WTC11 (cell line): ENCODE measurements at regions not wholly inside any gene's neighbourhood (a gene's known extent, or its start where the extent isn't known, plus 50 kb on each side); places are given as distances from the start of the nearest gene placed in this dataset.

ENCODE experiments used
- ATAC-seq: fragments of 200-7000 bp; cut with Tn5 transposase; 2 replicates; pipeline ENCODE4 v1.10.0; 2021; ENCODE audit warnings: mild to moderate bottlenecking, moderate library complexity
- CTCF ChIA-PET: fragments of 300-600 bp; sonication (Branson Sonifier 250); formaldehyde crosslinking; loops from one replicate; lab custom pipeline; 2021; ENCODE audit warnings: antibody characterized with exemption; lab: Charles Lee
- POLR2A ChIA-PET: fragments of 350-600 bp; sonication (Branson Sonifier 250); formaldehyde crosslinking; loops from one replicate; lab custom pipeline; 2021; ENCODE audit warnings: antibody characterized with exemption; lab: Charles Lee
- DNase-seq: peaks from one replicate; pipeline ENCODE4 v3.0.0; 2021; ENCODE audit warnings: low spot score
- H3K27ac Mint-ChIP-seq: 2 replicates; pipeline ENCODE4 v1.8.0; 2021; ENCODE audit warnings: mixed read lengths
- H3K27me3 Mint-ChIP-seq: 2 replicates; pipeline ENCODE4 v1.8.0; 2021; ENCODE audit warnings: low read depth, mild to moderate bottlenecking, moderate library complexity, mixed read lengths
- H3K36me3 Mint-ChIP-seq: 2 replicates; pipeline ENCODE4 v1.8.0; 2021; ENCODE audit warnings: mixed read lengths
- H3K4me1 Mint-ChIP-seq: 2 replicates; pipeline ENCODE4 v1.8.0; 2022; ENCODE audit warnings: mixed read lengths
- H3K4me3 Mint-ChIP-seq: 2 replicates; pipeline ENCODE4 v1.8.0; 2021; ENCODE audit warnings: mild to moderate bottlenecking, moderate library complexity, mixed read lengths
- H3K9me3 Mint-ChIP-seq: 2 replicates; pipeline ENCODE4 v1.8.0; 2021; ENCODE audit warnings: mixed read lengths
- AR ChIP-seq: fragments of 250-450 bp; sonication (Bioruptor Pico); IDR thresholded peaks from 2 replicates; pipeline ENCODE4 v1.9.0; 2021; ENCODE audit warnings: mild to moderate bottlenecking
- ARID4B ChIP-seq: sonication (generic); formaldehyde crosslinking; IDR thresholded peaks from 2 replicates; pipeline ENCODE4 v1.8.0; 2023; ENCODE audit warnings: missing genetic modification reagents, mild to moderate bottlenecking, borderline replicate concordance
- CBFB ChIP-seq: sonication (generic); formaldehyde crosslinking; IDR thresholded peaks from 2 replicates; pipeline ENCODE4 v1.8.1; 2022; ENCODE audit warnings: mild to moderate bottlenecking, low read depth, missing genetic modification reagents
- ELF4 ChIP-seq: sonication (generic); formaldehyde crosslinking; IDR thresholded peaks from 2 replicates; pipeline ENCODE4 v1.8.1; 2022; ENCODE audit warnings: low read depth, mild to moderate bottlenecking, moderate library complexity, missing genetic modification reagents
- ESRRA ChIP-seq: sonication (generic); formaldehyde crosslinking; IDR thresholded peaks from 2 replicates; pipeline ENCODE4 v1.8.1; 2022; ENCODE audit warnings: mild to moderate bottlenecking, missing genetic modification reagents, borderline replicate concordance
- NFE2L1 ChIP-seq: sonication (generic); formaldehyde crosslinking; IDR thresholded peaks from 2 replicates; pipeline ENCODE4 v1.8.1; 2023; ENCODE audit warnings: missing genetic modification reagents
- NR1H2 ChIP-seq: sonication (generic); formaldehyde crosslinking; IDR thresholded peaks from 2 replicates; pipeline ENCODE4 v1.9.0; 2021; ENCODE audit warnings: mild to moderate bottlenecking, moderate library complexity, missing genetic modification reagents
- NR2C2 ChIP-seq: sonication (generic); formaldehyde crosslinking; IDR thresholded peaks from 2 replicates; pipeline ENCODE4 v1.8.0; 2022; ENCODE audit warnings: mild to moderate bottlenecking, missing genetic modification reagents
- PREB ChIP-seq: sonication (generic); formaldehyde crosslinking; IDR thresholded peaks from 2 replicates; pipeline ENCODE4 v1.8.1; 2022; ENCODE audit warnings: mild to moderate bottlenecking, missing genetic modification reagents, moderate library complexity, borderline replicate concordance
- PRRX2 ChIP-seq: fragments of 250-450 bp; sonication (Bioruptor Pico); IDR thresholded peaks from 2 replicates; pipeline ENCODE4 v1.8.0; 2021; ENCODE audit warnings: mild to moderate bottlenecking
- SP1 ChIP-seq: sonication (generic); formaldehyde crosslinking; conservative IDR thresholded peaks from 2 replicates; pipeline ENCODE4 v1.8.1; 2022; ENCODE audit warnings: missing genetic modification reagents
- TEAD4 ChIP-seq: sonication (generic); formaldehyde crosslinking; IDR thresholded peaks from 2 replicates; pipeline ENCODE4 v1.8.0; 2022; ENCODE audit warnings: mild to moderate bottlenecking, missing genetic modification reagents
- TP53 ChIP-seq: sonication (generic); formaldehyde crosslinking; IDR thresholded peaks from 2 replicates; pipeline ENCODE4 v1.8.1; 2023; ENCODE audit warnings: mild to moderate bottlenecking, missing genetic modification reagents
- ZNF121 ChIP-seq: sonication (generic); formaldehyde crosslinking; IDR thresholded peaks from 2 replicates; pipeline ENCODE4 v1.8.0; 2023; ENCODE audit warnings: missing genetic modification reagents
- ZSCAN18 ChIP-seq: fragments of 250-450 bp; sonication (Bioruptor Pico); IDR thresholded peaks from 2 replicates; pipeline ENCODE4 v2.1.2; 2022; ENCODE audit warnings: mild to moderate bottlenecking, moderate library complexity

- TF ChIP-seq ARID4B (CRISPR knock-in tag) = no peak
- TF ChIP-seq, all 79 proteins: peak for 0
These were observed 286.0 kb upstream of the CDH4 start (continued) for GRCh38 chr20:60966031-60966430.

GRCh38 chr20:60966766-60967165 lies 285.3 kb upstream of the CDH4 start:
- Mint-ChIP-seq H3K4me1 (peaks cover 11% of the 10 kb centered on the region; the same call in 1 of the 2 replicates), H3K36me3 (peaks cover 3% of the 10 kb centered on the region; the same call in 1 of the 2 replicates), H3K4me3 (no peak overlapping the region), H3K27ac (no peak overlapping the region), H3K9me3 (peaks cover 4% of the 10 kb centered on the region; the same call in 1 of the 2 replicates), H3K27me3 (peaks cover 68% of the 10 kb centered on the region)
- TF ChIP-seq ZSCAN18 (CRISPR knock-in tag) (no peak), NFE2L1 (CRISPR knock-in tag) (no peak), CBFB (no peak), ESRRA (CRISPR knock-in tag) (no peak), ZNF121 (CRISPR knock-in tag) (no peak), TP53 (no peak)
- DNase-seq (no peak), ATAC-seq (no peak)
- CTCF ChIA-PET = interaction anchor here (1.5 kb wide), 1 partner anchor 10 kb away, joined by 3 read pairs; no protein-coding TSS in a partner anchor
- POLR2A ChIA-PET = no interaction called here

- H3K27ac Mint-ChIP-seq = no peak overlapping the region
- ChIA-PET POLR2A (no interaction called here), CTCF (interaction anchor here (1.2 kb wide), 1 partner anchor 9 kb away, joined by 3 read pairs; no protein-coding TSS in a partner anchor)
- ATAC-seq (no peak), DNase-seq (no peak)
- H3K4me3 Mint-ChIP-seq = no peak overlapping the region
- H3K27me3 Mint-ChIP-seq = peaks cover 73% of the 10 kb centered on the region
- H3K4me1 Mint-ChIP-seq = peaks cover 7% of the 10 kb centered on the region; the same call in 1 of the 2 replicates
- TF ChIP-seq PREB (CRISPR knock-in tag) (no peak), NR1H2 (CRISPR knock-in tag) (no peak)
- peaks cover 3% of the 10 kb centered on the region; the same call in 1 of the 2 replicates for H3K36me3 Mint-ChIP-seq
- peaks cover 4% of the 10 kb centered on the region; the same call in 1 of the 2 replicates for H3K9me3 Mint-ChIP-seq
These were observed 284.4 kb upstream of the CDH4 start for GRCh38 chr20:60967431-60968316.

- Mint-ChIP-seq H3K27ac (no peak overlapping the region), H3K36me3 (peaks cover 3% of the 10 kb centered on the region; the same call in 1 of the 2 replicates), H3K27me3 (peaks cover 74% of the 10 kb centered on the region), H3K4me1 (no peaks in the 10 kb centered on the region), H3K4me3 (no peak overlapping the region), H3K9me3 (peaks cover 4% of the 10 kb centered on the region; the same call in 1 of the 2 replicates)
- DNase-seq = no peak
- ChIA-PET POLR2A (no interaction called here), CTCF (interaction anchor here (1.2 kb wide), 1 partner anchor 8 kb away, joined by 3 read pairs; no protein-coding TSS in a partner anchor)
- no peak for ATAC-seq
- TF ChIP-seq NR2C2 (CRISPR knock-in tag) = no peak
- no peak for TF ChIP-seq PRRX2 (CRISPR knock-in tag)
- no peak for TF ChIP-seq ESRRA (CRISPR knock-in tag)
- no peak for TF ChIP-seq AR (CRISPR knock-in tag)
- no peak for TF ChIP-seq SP1 (CRISPR knock-in tag)
- no peak for TF ChIP-seq ELF4 (CRISPR knock-in tag)
- TF ChIP-seq PREB (CRISPR knock-in tag) = no peak
- no peak for TF ChIP-seq TEAD4
These were observed 283.0 kb upstream of the CDH4 start for GRCh38 chr20:60968853-60969720.
